Neural cell (in vitro differentiated cells): ENCODE measurements at regions not wholly inside any gene's neighbourhood (a gene's known extent, or its start where the extent isn't known, plus 50 kb on each side); places are given as distances from the start of the nearest gene placed in this dataset.

Experiments used
- EP300 ChIP-seq: fragments of 450-650 bp; conservative IDR thresholded peaks from 2 replicates; pipeline ENCODE4 v1.6.1; 2014; ENCODE audit warnings: antibody characterized with exemption, mild to moderate bottlenecking, moderate library complexity; ENCODE audit not compliant: poor library complexity, severe bottlenecking
- EZH2 ChIP-seq: fragments of 200-600, 300-800 bp; shearing (Covaris generic), sonication (generic); IDR thresholded peaks from 2 replicates; pipeline ENCODE4 v1.6.1; 2014; ENCODE audit warnings: antibody characterized with exemption, low read length, borderline replicate concordance, mild to moderate bottlenecking; ENCODE audit not compliant: insufficient read depth, poor library complexity, severe bottlenecking
- MXI1 ChIP-seq: fragments of 450-650 bp; conservative IDR thresholded peaks from 2 replicates; pipeline ENCODE4 v1.6.1; 2014; ENCODE audit warnings: antibody characterized with exemption, mild to moderate bottlenecking; ENCODE audit not compliant: poor library complexity, severe bottlenecking
- POLR2AphosphoS5 ChIP-seq: IDR thresholded peaks from 2 replicates; pipeline ENCODE4 v1.6.1; 2012
- RAD21 ChIP-seq: fragments of 450-650 bp; conservative IDR thresholded peaks from 2 replicates; pipeline ENCODE4 v1.6.1; 2014; ENCODE audit warnings: antibody characterized with exemption, mild to moderate bottlenecking, moderate library complexity
- REST ChIP-seq: IDR thresholded peaks from 2 replicates; pipeline ENCODE4 v1.6.1; 2012; ENCODE audit warnings: borderline replicate concordance
- SMC3 ChIP-seq: fragments of 450-650 bp; conservative IDR thresholded peaks from 2 replicates; pipeline ENCODE4 v1.6.1; 2014; ENCODE audit warnings: antibody characterized with exemption, mild to moderate bottlenecking, moderate library complexity; ENCODE audit not compliant: poor library complexity
- TAF1 ChIP-seq: IDR thresholded peaks from 2 replicates; pipeline ENCODE4 v1.6.1; 2012; ENCODE audit warnings: low read depth
- TF ChIP-seq, protein P1 (sequence below): fragments of 450-650 bp; IDR thresholded peaks from 2 replicates; pipeline ENCODE4 v1.5.1; 2014; ENCODE audit warnings: antibody characterized with exemption, mild to moderate bottlenecking, moderate library complexity; ENCODE audit not compliant: poor library complexity, severe bottlenecking

DNA sequence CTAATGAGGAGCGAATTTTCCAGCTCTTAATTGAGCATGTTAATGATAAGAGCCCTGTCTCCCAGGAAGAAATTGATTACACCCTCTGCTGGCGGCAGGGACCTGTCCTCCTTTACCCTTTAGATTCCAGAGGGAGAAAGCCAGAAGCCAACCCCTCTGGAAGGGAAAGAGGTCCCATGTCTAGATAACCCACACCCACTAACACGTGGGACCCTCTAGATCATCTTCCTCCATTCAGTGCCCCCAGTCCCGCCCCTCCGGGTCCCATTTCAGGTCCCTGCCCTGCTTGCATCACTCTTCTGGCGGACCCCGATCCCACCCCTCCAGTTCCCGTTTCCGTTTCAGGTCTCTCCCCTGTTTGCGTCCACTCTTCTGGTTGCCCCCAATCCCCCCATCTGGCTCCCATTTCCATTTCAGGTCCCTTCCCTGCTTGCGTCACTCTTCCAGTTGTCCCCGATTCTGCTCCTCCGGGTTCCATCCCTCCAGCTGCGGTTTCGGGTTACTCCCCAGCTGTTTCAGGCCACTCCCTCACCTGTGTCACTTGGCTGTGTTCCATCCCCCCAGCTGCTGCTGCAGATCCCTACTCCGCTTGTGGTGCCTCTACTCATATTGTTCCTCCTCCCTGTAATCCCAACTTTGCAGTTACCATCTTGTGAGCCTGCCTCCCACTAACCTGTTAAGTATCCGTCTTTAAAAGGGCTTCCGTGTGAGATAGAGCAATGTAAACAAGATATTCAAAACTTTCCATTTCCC, 202.4 kb downstream of the SH2D4B start:
- TF ChIP-seq, protein P1, sequence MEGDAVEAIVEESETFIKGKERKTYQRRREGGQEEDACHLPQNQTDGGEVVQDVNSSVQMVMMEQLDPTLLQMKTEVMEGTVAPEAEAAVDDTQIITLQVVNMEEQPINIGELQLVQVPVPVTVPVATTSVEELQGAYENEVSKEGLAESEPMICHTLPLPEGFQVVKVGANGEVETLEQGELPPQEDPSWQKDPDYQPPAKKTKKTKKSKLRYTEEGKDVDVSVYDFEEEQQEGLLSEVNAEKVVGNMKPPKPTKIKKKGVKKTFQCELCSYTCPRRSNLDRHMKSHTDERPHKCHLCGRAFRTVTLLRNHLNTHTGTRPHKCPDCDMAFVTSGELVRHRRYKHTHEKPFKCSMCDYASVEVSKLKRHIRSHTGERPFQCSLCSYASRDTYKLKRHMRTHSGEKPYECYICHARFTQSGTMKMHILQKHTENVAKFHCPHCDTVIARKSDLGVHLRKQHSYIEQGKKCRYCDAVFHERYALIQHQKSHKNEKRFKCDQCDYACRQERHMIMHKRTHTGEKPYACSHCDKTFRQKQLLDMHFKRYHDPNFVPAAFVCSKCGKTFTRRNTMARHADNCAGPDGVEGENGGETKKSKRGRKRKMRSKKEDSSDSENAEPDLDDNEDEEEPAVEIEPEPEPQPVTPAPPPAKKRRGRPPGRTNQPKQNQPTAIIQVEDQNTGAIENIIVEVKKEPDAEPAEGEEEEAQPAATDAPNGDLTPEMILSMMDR, result no peak
- TF ChIP-seq TAF1, result no peak
- TF ChIP-seq EZH2, result no peak
- TF ChIP-seq POLR2AphosphoS5, result no peak
- TF ChIP-seq SMC3, result no peak
- TF ChIP-seq MXI1, result no peak
- TF ChIP-seq RAD21, result no peak
- no peak for TF ChIP-seq EP300
- no peak for TF ChIP-seq REST
